T-helper 2 cell (primary cell): ENCODE measurements at regions not wholly inside any gene's neighbourhood (a gene's known extent, or its start where the extent isn't known, plus 50 kb on each side); places are given as distances from the start of the nearest gene placed in this dataset.

Experiments used
- DNase-seq, 5 experiments: peaks; one replicate each; pipeline versions ENCODE4 v3.0.0 to v3.0.0-alpha.2; 2012 to 2022

- DNase-seq = no peak
These were observed 68.2 kb upstream of the XYLT1 start for GRCh38 chr16:17538927-17539326.

GRCh38 chr16:17532338-17532995 is 61.7 kb upstream of the XYLT1 start:
- no peak for DNase-seq

- DNase-seq = peak in 2 of 5 experiments; percentile 20 to 79
These were observed 59.4 kb upstream of the XYLT1 start for GRCh38 chr16:17529982-17530760.

GRCh38 chr16:17526956-17527937 is 56.5 kb upstream of the XYLT1 start:
- DNase-seq = no peak

GRCh38 chr16:17524656-17525055 is 53.9 kb upstream of the XYLT1 start:
- no peak for DNase-seq

- DNase-seq = no peak
These were observed 49.8 kb upstream of the XYLT1 start for GRCh38 chr16:17520561-17520960.
